HT1080 (cell line): ENCODE measurements at regions not wholly inside any gene's neighbourhood (a gene's known extent, or its start where the extent isn't known, plus 50 kb on each side); places are given as distances from the start of the nearest gene placed in this dataset.

Experiments used
- DNase-seq: peaks from one replicate; pipeline ENCODE4 v3.0.0-alpha.2; 2015; ENCODE audit warnings: low read depth

DNA sequence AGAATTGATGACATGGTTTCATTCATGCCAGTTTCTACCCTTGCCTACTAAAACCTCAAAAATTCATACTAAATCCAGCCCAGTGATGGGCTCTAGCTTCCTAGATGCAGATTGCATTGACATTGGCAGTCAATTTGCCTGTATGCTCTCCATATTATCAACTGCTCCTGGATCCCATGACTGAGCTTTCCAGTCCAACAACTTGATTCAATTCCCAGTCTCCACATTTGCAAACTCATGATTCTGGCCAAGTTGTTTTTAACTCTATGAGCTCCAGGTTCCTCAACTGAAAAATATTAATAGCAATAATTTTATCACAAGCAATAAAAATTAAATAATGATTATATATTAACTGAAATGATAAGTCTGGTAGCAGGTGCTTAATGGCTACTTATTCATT is 51.0 kb upstream of the DSC1 start:
- no peak for DNase-seq

GRCh38 chr18:31217038-31217849 is 54.6 kb upstream of the DSC1 start:
- peak; percentile 14 for DNase-seq

GRCh38 chr18:31218671-31219383 is 56.2 kb upstream of the DSC1 start:
- DNase-seq: no peak

DNA sequence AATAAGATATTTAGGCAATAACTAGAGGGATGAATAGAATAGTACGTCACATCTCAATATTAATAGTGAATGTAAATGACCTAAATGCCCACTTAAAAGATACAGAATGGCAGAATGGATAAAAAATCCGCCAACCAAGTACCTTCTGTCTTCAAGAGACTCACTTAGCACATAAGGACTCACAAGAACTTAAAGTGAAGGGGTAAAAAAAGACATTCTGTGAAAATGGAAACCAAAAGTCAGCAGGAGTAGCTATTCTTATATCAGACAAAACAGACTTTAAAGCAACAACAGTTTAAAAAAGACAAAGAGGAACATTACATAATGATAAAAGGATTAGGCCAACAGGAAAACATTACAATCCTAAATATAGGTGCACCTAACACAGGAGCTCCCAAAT is 56.7 kb upstream of the DSC1 start:
- DNase-seq: no peak

GRCh38 chr18:31223371-31223770 is 60.7 kb upstream of the DSC1 start:
- DNase-seq: no peak

GRCh38 chr18:31225668-31226067 is 63.0 kb upstream of the DSC1 start:
- DNase-seq: peak; percentile 50

- DNase-seq: no peak
These were observed 65.0 kb upstream of the DSC1 start for GRCh38 chr18:31227497-31228229.

DNA sequence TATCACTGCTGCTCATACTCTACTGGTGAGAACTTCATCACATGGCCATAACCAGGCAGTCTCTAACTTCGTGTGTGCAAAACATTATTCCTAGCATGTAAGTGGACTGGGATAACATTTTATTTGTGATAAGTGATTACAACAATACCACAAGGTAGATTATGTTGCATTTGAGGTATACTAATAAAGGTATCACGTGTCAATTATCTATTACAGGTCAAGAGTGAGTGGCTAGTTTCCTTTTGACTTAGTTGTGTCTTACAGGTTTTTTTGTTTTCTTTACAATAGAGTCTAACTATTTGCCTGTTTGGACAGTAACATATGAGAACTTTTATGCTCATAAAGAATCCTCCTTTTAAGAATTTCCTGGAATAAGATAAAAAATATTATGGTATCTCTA is 67.2 kb upstream of the DSC1 start:
- DNase-seq: no peak

- peak; percentile 93 for DNase-seq
These were observed 67.8 kb upstream of the DSC1 start for GRCh38 chr18:31230495-31230894.

GRCh38 chr18:31232013-31232412 is 69.4 kb upstream of the DSC1 start:
- no peak for DNase-seq

DNA sequence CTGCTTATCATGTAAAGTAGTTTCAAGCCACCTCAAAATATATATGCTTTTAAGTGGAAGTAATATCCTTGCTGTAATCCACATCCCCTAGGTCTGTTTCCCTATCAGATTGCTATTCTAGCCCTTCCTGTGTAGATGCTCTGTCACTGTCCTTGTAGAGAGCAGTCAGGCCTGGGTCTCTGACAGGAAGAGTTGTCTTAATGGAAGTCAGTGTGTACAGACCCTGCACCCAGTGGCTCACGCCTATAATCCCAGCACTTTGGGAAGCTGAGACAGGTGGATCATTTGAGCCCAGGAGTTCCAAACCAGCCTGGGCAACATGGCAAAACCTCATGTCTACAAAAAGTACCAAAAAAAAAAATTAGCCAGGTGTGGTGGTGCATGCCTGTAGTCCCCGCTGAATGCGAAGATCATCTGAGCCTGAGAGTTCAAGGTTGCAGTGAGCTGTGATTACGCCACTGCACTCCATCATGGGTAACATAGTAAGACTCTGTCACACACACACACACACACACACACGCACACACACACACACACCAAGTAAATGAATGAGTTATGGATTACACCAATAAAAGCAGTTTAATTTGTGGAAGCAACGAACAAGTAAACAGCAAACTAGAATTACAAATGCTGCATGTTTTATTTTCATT is 70.2 kb upstream of the DSC1 start:
- no peak for DNase-seq

DNA sequence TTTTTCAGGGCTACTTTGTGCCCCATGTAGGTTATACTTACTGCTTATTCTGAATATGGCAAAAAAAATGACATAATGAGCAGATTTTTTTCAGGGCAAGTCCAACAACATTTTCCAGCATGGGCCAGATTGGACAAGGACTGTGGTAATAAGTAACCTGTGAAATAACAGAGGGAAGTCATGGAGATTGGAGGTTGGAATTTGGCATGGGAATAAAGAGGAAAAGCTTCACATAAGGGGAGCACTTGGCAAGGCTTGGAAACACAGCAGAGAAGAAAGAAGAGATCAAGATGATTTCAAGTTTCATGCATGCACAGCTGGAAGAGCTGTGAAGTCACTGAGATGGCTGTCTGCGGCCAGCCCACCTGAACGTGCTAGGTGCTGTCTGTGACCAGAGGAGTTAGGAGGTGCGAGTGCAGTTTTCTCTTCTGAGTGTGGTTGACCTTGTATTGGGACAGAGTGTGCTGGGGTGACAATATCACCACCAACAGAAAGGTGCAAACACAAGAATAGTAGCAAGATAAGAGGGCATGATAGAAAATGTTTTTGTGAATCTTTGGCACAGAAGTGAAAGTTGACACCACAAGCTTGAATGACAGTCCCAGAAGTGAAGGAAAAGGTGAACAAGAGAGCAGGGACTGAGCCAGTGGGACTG is 71.1 kb upstream of the DSC1 start:
- DNase-seq: no peak

GRCh38 chr18:31235856-31236255 is 73.2 kb upstream of the DSC1 start:
- no peak for DNase-seq

GRCh38 chr18:31237142-31237541 is 74.5 kb upstream of the DSC1 start:
- DNase-seq: no peak

- no peak for DNase-seq
These were observed 76.5 kb upstream of the DSG1 start for GRCh38 chr18:31241425-31241824.

- DNase-seq: peak; percentile 91
These were observed 76.0 kb upstream of the DSG1 start for GRCh38 chr18:31241900-31242409.

DNA sequence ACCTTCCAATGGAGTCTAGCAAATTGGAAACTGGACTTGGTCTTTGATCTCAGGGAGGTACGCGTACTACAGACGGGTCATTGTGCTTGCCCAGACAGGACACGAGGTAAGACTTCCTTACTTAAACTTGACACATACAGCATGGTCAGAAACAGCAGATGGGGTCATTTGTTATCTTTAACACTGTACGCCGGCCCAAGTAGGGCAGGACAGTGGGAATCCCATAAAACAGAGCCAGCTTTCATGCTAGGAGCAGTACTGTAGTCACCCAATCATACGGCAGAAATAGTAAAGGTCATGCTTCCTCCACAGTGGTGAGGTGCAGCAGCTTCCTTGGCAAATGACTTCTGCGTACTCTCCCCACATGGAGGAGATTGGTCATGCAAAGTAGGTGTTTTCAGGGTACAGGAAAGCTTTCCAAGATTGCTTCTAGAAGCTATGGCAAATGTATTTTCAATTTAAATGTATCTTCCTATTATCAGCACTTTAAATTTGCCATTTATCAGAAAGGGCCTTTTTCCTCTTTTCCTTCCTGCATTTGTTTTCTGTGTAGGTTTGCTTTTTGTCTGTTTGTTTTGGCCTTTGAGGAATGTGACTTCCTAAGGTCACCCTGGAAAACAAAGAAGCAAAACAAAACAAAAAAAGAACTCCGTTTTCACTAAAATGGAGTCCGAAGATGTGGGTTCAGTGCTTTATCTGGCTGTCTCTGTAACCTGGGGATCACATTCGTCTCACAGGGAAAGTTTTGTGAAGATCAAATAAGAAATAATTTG is 74.0 kb upstream of the DSG1 start:
- DNase-seq: no peak

GRCh38 chr18:31244771-31245394 is 73.1 kb upstream of the DSG1 start:
- no peak for DNase-seq

DNA sequence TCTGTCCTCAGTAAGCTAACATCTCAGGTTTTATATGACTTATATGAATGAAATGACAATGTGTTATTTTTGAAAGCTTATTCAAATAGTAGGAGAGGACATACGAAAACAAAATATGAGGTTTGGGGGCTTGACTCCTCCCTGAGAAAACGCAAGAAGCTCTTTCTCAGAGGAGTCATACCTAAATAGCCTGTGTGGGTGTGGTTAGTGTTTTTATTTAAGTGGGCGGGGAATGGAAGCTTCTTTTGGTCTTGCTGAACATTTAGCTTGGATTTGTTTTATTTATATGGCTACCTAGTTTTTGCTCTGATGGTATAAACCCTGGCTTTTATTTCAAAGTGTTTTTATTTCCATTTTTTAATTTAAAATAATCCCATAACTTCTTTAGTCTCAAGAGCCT is 72.1 kb upstream of the DSG1 start:
- no peak for DNase-seq

GRCh38 chr18:31246460-31246859 is 71.5 kb upstream of the DSG1 start:
- DNase-seq: no peak
